NCI-H2196 treated with DMSO at 0.1 percent for 48 hours (cell line): ENCODE measurements at regions not wholly inside any gene's neighbourhood (a gene's known extent, or its start where the extent isn't known, plus 50 kb on each side); places are given as distances from the start of the nearest gene placed in this dataset.
A peak's percentile ranks its signal among the peaks of the same experiment; 100 is the strongest.

ENCODE experiments used
- DNase-seq: peaks from one replicate; lab custom pipeline; 2025; ENCODE audit not compliant: unreplicated experiment; lab: John Stamatoyannopoulos, UW

DNA sequence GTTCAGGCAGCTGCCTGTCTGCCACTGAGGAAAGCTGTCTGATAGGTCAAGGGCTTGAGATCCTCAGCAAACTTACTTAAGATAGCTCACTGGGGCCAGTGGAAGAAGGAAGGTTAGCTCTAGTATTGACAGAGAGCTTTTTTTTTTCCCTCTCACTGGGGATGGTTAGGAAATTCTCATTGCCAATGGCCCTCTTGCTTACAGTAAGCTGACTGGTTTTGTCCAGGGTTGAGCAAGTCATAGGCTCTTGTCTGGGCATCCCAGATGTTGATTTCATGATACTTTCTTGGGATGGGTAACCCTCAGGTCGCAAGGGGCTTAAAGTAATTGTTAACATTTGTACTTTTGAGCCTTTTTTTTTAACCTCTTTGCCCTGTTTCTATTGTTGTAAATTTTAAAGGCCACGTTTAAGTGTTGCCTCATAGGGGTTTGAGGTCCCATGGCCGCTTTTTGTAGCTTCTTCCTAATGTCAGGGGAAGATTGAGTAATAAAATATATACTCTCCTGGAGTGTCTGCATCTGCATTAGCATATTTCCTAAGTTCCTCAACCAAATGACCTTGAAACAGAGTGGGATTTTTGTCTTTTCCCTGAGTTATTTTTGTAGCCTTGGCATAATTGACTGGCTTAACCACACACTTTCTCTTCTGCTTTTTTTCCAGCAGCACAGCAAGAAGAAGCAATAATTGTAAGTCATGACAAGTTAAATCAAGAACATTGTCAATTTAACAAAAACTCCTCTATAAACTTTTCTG is 716.0 kb downstream of the LRFN5 start:
- no peak for DNase-seq

DNA sequence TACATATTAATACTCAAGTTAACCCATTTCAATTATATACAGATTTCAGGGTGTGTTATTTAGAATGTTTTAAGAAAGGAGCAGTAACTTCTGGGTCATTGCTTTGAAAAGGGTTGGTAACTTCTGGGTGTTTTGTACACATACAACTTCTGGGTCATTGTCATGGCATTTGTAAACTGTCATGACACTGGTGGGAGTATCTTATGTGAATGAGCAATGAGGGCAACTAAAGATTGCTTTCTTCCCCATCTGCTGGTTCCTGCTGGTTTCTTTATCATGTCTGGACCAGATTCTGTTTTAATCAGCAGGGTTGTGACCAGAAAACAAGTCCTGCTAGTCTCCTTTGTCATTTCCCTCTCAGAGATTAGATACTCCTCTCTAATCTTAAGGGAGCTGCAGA is 713.3 kb downstream of the LRFN5 start:
- DNase-seq: no peak

DNA sequence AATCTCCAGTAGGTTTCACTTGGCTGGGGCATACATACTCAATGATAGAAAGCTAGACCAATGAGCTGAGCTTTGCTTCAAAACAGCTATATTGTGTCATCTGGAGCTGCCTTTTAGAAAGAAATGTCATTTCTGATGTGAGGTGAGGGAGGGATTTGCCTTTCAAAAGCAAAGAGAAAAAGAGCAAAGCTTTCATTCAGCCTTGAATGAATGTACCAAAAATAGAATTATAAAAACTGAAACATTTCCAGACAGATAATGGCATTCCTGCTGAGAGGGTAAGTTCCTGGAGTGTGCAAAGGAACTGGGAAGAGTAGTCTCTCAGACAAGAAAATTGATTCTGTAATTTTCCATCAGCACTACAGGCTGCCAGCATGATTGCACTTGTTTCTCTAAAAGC is 710.0 kb downstream of the LRFN5 start:
- no peak for DNase-seq

DNA sequence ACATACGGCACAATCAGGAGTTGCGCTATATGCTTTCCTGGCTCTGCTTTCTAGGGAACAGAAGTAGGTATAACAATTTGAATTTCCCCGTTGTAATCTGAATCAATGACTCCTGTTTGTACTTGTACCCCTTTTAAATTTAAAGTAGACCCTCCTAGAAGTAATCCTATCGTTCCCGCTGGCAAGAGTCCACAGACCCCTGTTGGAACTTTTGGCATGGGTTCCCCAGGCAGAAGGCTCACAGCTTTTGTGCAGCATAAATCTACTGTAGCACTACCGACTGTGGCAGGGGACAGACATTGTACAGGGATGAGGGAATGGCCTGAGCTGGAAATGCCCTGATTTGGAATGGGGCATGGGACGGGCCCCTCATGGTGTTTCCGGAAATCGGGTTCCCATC is 705.2 kb downstream of the LRFN5 start:
- no peak for DNase-seq

DNA sequence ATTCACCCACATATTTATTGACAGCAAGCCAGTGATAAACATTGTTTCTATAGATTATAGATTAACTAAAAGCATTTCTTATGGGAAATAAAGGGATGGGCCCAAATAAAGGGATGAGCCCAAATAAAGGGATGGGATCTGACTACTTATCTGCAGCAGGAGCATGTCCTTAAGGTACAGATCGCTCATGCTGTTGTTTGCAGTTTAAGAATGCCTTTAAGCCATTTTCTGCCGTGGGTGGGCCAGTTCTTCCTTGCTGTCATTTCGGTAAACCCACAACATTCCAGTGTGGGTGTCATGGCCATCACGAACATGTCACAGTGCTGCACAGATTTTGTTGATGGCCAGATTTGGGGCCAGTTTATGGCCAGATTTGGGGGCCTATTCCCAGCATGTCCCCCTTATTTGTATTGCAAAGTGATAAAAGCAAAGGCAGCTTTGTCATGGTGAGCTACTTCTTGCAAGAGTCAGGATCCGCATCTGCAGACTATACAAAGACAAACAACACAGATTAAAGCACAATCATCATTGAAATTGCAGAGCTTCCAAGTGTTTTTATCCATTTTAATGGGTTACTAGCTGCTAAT is 700.7 kb downstream of the LRFN5 start:
- no peak for DNase-seq

DNA sequence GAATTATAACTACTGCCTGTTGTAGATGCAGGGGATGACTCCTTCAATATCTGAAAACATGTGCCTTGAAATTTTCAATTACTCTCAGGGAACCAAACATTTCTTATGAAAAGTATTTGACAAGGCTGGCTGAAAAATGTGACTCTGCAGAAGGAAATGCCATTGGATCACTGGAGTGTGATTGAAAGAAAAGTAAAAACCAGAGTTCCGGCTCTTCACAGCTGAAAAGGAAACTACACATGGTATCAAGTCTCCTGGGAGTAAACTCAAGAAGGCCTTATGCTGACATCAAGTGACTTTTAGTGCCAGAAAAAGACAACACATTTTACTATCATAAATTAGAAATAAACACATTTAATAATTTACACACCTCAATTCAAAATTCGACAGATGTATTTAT is 693.0 kb downstream of the LRFN5 start:
- DNase-seq: no peak

DNA sequence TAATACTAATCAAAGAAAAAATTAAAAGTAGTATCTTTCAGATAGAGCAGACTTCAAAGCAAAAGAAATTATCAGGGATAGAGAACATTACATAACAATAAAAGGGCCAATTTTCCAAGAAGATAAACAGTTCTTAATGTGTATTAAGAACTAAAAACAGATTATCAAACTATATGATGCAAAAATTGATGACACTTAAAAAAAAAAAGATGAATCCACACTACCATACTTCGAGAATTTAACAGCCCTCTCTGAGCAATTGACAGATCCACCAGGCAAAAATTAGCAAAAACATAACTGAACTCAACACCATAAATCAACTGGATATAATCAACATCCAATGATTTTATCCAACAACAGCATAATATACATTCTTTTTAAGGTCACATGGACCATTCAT is 686.5 kb downstream of the LRFN5 start:
- no peak for DNase-seq

DNA sequence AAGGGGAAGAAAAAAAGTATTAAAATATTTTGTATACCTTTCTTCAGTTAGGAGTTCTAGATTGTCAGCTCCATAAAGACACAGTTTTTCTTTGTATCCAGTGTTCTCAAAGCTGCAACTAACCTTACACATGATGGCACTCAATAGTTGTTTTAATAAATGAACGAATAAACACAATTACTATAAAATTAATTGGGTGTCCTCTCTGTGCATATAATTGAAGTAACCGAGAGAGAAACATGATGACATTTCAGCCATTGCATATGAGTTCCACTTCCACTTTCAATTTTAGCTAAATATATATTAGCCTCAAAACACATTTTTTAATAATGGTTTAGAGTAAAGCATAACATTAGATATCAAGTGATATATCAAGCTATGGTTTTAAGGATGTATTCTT is 671.2 kb downstream of the LRFN5 start:
- DNase-seq: no peak

DNA sequence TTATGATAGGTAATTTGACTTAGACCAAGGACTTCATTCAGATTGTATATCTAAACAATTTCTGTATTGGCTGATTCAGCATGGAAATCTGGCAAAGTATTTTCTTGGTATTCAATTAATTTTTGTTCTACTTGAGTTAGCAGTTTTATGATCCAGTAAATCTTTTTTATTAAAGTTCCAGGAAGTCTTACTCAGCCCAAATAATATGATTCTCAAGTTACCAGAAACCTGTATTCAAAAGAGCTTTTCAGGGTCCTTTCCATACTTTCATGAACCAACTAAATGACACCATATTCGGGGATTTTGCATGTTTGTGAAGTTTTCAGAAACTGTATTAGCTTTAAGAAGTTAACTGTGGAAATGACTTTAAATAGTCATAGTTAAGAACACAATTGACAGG is 662.6 kb downstream of the LRFN5 start:
- DNase-seq: no peak

DNA sequence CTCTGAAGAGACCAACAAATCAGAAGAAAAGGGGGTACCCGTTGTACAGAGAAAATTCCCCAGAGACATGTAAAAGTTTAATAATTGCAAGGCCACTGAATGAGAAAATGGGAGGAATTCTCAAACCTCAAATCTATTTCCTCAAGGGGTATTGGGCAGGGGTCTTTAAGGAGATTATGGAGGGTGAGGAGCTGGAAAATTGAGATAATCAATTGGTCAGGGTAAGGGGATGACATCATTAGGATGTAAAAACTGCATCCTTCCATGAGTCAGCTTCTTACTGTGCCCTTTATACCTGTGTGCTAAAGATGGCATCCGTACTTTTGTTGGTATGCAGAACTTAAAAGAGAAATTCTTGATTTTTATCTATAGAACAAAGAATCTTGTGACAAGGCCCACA is 641.5 kb downstream of the LRFN5 start:
- DNase-seq: no peak

DNA sequence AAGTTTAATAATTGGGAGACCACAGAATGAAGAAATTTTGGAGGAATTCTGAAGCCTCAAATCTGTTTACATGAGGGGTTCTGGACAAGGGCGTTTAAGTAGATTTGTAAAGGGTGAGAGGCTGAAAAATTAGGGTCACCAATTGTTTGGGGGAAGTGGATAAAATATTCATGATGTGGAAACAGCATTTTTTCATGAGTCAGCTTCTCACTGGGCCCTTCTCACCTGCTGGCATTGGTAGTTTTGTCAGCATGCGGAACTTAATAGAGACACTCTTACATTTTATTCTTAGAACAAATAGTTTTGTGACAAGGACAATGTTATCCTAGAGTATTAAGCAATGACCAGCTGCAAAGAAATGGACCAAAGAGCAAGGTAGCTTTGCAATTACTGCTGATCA is 634.4 kb downstream of the LRFN5 start:
- no peak for DNase-seq

DNA sequence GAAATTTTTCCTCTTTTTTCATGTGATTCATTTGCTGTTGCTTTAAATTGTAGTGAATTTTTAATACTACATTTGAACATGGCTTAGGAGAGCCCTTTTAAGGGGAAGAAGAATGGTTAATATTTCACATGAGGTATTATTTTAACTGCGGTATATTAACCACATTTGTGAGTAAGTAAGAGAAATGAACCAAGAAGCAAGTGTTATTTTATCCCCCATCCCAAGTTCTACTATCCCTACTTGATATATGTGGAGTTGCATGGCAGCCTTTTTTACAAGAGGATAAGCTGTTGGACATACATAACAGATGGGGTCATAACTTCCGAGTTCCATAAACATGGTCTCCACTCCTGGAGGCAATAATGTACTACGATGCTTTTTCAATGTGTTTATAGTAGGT is 623.3 kb downstream of the LRFN5 start:
- no peak for DNase-seq

DNA sequence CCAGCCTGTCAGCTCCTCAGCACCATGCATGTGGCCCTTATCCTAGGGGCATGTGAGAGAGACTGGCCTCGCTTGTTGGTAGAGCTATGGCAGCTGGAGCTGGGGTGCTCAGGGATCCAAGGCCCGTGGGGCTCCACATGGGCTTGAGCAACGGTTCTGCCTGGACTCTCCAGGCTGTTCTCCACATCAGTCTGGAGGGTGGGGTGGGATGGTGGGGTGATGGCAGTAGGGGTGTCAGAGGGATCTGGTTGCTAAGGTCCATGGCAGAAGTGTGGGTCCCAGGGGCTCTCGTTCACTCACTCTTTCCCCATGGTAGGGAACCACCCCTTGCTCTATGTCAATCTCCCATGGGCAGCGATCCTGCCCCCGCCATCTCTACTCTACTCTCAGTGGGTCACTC is 622.6 kb downstream of the LRFN5 start:
- no peak for DNase-seq

DNA sequence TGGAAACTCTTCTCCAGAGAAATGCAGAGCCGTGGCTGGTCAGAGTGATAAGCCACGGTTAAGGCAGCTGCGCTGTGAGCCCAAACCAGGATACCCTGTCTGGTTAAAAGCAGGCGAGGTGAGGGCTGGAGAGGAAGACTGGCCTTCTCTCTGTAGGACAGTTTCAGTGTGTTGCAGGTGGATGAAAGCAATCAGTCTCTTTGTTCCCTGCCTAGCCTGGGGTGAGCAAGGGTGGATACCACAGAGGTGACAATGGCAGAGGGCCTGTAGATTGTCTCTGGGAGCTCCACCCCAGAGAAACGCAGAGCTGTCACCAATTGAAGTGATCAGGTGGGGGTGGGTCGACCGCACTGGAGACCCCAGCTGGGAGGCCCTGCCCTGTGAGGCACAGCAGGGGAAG is 621.9 kb downstream of the LRFN5 start:
- no peak for DNase-seq

DNA sequence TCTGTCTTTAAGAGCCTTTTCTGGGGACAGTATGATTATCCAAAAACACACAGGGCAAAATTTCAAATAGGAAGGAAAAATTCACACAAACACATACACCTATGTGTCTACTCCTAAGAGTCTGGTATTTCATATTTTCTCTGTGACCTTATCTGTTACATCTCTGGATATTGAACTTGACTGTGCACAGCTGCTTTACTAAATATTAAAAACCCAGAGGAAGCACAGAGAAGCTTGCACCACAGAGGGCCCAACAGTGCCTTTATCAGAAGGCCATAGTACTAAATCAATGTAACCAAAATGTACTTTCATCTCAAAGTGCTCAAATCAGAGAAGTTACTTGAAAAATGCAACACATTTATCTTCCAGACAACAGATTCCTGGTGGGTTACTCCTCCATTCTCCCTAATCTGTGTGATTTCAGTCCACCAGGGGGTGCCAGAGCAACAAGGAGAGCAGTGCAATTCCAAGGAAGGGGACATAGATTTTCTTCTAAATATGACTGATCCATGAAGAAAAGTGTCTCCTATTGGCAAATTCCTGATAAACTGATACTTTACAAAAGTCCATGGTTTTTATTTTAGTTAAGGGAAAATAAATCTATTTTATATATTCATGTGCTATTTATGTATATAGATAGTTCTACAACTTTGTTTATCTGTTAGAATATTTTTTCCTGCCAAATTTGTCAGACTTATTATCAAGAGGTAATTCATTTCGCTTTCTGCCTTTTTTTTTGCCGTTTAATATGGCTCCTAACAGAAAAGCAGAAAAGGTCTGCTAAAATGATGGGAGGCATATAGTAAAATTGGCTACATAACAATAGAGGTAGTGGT is 617.6 kb downstream of the LRFN5 start:
- peak; percentile 16 for DNase-seq

DNA sequence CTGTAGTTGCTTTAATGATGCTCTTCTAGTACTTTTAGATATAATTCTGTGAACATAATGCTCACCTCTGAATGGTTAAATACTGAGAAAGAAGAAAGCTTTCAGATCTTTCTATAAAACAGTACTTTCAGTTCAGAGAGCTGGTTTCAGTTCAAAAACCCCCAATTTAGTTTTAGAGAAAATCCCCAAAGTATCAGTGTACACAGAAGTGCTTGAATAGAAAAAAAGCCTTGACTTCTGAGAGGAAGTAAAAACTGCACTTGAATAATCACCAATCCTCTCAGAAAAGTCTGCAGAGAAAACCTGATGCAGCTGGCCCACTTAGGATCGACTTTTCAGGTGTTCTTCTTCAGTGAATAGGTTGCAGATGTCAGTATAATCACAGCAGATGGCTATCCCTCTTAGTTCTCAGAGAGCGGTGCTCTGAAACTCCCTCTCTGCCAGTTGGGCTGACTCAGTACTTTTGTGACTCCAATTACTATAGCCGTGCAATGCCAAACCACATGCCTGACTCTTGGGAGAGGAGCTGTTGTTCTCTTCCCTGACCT is 616.3 kb downstream of the LRFN5 start:
- peak; percentile 36 for DNase-seq

DNA sequence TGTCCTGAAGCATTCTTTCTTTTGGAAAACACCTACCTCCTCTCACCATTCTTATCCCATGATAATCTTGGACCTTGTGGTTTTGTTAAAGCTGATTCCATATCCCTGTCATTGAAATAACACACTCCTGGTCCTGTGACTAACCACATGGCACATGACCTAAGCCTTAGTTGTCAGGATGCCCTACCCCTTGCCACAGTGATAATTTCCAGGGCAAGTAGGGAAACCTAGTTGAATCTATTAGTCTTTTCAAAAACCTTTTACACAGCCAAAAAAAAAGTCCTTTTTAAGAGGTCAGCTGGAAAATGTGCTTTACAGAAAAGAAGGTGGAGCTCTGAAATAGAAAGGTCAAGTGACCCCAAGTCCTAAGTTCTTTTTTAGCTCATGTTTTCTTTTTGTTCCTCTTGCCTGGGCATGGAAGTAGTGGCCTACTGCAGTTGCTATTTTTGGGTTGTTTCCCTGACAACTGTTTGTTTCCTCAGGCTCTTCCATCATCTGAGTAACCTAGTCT is 608.4 kb downstream of the LRFN5 start:
- DNase-seq: no peak

DNA sequence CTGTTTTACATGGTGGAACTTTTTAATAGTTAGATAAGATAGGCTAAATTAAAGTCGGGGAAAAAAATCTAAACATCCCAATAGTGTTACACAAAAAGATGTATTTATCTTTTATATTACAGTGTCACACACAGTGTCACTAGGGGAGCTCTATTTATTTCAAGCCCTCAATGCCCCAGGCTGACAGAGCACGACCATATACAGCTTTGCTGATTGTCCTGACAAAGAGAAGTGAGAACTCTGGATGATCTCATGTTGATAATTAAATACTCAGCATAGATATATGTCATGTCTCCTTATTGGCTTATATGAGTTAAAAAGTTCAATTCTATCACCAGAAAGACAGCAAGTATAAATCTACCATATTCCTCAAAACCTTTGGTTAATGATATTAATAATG is 594.3 kb downstream of the LRFN5 start:
- no peak for DNase-seq

DNA sequence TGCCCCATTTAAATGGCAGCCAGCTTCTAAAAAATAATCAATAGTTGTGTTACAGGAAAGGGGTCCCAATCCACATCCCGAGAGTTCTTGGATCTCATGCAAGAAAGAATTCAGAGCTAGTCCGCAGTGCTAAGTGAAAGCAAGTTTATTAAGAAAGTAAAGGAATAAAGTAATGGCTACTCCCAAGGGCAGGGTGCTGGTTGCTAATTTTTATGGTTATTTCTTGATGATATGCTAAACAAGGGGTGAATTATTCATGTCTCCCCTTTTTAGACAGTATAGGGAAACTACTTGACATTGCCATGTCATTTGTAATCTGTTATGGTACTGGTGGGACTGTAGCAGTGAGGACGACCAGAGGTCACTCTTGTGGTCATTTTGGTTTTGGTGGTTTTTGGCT is 591.3 kb downstream of the LRFN5 start:
- DNase-seq: no peak

DNA sequence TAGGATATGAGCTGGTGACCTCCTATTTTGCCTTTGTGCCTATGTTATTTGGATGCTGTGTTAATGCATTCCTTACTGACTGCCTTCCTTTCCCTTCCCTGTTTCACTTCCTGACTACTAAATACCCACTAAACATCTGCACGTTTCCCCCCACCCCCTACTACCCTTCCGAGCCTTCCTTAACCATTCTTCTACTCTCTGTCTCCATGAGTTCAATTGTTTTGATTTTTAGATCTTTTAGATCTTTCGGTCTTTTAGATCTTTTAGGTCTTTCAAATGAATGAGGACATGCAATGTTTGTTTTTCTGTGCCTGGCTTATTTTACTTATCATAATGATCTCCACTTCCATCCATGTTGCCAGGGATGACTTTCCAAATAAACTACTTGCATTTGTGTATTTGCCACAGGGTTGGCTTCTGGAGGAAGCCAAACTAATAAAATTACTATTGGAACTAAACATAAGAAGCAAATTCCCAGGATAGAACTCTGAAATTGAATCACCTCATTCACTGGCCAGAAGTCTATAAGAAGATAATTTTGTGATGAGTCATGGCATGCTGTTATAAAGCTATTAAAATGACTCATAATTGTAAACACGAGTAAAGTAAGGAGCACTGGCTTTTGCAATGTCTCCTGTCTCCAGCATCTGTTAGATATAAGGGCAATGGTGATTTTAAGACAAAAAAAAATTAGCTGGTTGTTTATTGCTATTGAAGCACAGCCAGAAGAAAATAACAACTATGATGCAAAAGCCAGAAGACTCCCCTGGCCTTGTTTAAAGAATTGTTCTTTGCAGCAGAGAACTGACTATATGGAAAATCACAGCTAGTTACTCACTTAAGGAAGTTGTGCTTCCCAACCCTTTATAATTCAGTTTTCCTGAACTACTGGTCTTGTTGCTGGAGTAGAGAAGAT is 586.3 kb downstream of the LRFN5 start:
- DNase-seq: peak; percentile 10

DNA sequence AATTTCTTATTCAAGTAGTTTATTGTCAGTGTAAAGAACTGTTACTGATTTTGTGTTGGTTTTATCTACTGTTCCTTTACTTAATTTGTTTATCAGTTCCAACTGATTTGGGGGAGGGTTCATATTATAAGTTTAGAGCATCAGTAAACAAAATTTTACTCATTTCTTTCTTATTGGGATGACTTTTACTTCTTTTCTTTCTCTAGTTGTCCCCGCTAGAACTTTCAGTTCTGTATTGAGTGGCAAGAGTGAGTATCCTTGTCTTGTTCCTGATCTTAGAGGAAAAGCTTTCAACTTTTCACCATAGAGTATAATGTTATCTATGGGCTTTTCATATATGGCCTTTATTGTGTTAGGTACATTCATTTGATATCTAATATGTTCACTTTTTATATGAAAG is 584.1 kb downstream of the LRFN5 start:
- DNase-seq: no peak
